ENCODE measurements at regions not wholly inside any gene's neighbourhood (a gene's known extent, or its start where the extent isn't known, plus 50 kb on each side); places are given as distances from the start of the nearest gene placed in this dataset.

GRCh38 chr5:54700986-54701578 lies 183.5 kb downstream of the SNX18 start:
- Histone ChIP-seq H3K36me3 (replicated peaks in 1 of 2; ENCODE audit: control insufficient read depth in 1 of 2, insufficient read depth in 2 of 2, low read length in 2 of 2) (no peaks in the 10 kb centered on the region), H4K20me1 (ENCODE audit: insufficient read depth, low read length) (no peaks in the 10 kb centered on the region), H3K4me1 (ENCODE audit: control insufficient read depth in 1 of 2, insufficient read depth in 2 of 2, low read length in 2 of 2) (peaks cover 34 to 36% of the 10 kb centered on the region in 2 donors), H3K27ac (ENCODE audit: low read depth in 1 of 2, low read length in 2 of 2) (no peak overlapping the region), H3K9me3 (replicated peaks in 1 of 2; ENCODE audit: control insufficient read depth in 1 of 2, insufficient read depth in 1 of 2, low read length in 2 of 2) (no peaks in the 10 kb centered on the region), H3K4me2 (replicated peaks; ENCODE audit: extremely low read depth, low read length, poor library complexity, severe bottlenecking) (no peak overlapping the region), H3K27me3 (ENCODE audit: control insufficient read depth in 2 of 2, insufficient read depth in 2 of 2, low read length in 2 of 2) (no peaks in the 10 kb centered on the region), H3K9ac (ENCODE audit: insufficient read depth, low read length, poor library complexity, severe bottlenecking) (no peak overlapping the region), H2AFZ (ENCODE audit: insufficient read depth, low read depth, low read length, poor library complexity, severe bottlenecking) (no peak overlapping the region), H3K79me2 (ENCODE audit: insufficient read depth, low read length) (no peaks in the 10 kb centered on the region), H3K4me3 (replicated peaks in 1 of 3; ENCODE audit: low read depth in 2 of 3, low read length in 3 of 3) (no peak overlapping the region)
- H3K36me3 Mint-ChIP-seq, result no peaks in the 10 kb centered on the region
- H3K4me3 Mint-ChIP-seq, result no peak overlapping the region
- H3K27me3 Mint-ChIP-seq (ENCODE audit: low read depth in 3 of 3), result peaks cover 0 to 1% (median 0%) of the 10 kb centered on the region in 3 donors
- peak overlapping the region in 1 of 7 donors; percentile 48 for H3K27ac Mint-ChIP-seq
- intact Hi-C loops (cut with micrococcal nuclease), result no loop called here
- 100% methylated on average over 2 of the region's 5 CpGs for WGBS (ENCODE audit: insufficient coverage)
- TF ChIP-seq, protein P1, sequence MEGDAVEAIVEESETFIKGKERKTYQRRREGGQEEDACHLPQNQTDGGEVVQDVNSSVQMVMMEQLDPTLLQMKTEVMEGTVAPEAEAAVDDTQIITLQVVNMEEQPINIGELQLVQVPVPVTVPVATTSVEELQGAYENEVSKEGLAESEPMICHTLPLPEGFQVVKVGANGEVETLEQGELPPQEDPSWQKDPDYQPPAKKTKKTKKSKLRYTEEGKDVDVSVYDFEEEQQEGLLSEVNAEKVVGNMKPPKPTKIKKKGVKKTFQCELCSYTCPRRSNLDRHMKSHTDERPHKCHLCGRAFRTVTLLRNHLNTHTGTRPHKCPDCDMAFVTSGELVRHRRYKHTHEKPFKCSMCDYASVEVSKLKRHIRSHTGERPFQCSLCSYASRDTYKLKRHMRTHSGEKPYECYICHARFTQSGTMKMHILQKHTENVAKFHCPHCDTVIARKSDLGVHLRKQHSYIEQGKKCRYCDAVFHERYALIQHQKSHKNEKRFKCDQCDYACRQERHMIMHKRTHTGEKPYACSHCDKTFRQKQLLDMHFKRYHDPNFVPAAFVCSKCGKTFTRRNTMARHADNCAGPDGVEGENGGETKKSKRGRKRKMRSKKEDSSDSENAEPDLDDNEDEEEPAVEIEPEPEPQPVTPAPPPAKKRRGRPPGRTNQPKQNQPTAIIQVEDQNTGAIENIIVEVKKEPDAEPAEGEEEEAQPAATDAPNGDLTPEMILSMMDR (IDR thresholded peaks at IDR 0.05), result no peak
- peak in 2 of 3 donors; percentile 20 to 33 for DNase-seq
- H3K9me3 Mint-ChIP-seq, result no peaks in the 10 kb centered on the region
- H3K4me1 Mint-ChIP-seq, result peaks cover 40% of the 10 kb centered on the region

DNA sequence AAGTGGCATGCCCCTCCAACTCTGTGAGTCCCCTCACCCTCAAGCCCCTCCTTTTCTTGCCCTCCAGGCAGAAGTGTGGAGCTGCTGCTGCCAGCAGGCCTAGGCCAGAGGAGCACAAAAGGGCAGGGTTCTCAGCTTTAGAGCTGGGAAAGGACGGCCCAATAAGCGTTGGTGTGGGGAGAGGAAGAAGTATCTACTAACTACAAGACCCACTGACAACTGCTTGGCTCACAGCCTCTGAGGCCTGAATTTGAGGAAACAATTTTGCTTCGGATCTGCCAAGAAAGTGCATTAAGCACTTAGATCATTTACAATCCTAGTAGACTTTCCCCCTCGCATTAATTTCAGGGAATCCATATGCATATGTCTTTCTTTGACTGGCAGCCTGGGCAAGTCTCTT lies 179.4 kb downstream of the SNX18 start:
- Histone ChIP-seq H3K4me2 (replicated peaks; ENCODE audit: extremely low read depth, low read length, poor library complexity, severe bottlenecking) (no peak overlapping the region), H3K79me2 (ENCODE audit: insufficient read depth, low read length) (no peaks in the 10 kb centered on the region), H2AFZ (ENCODE audit: insufficient read depth, low read depth, low read length, poor library complexity, severe bottlenecking) (no peak overlapping the region), H3K4me1 (ENCODE audit: control insufficient read depth in 1 of 2, insufficient read depth in 2 of 2, low read length in 2 of 2) (peaks cover 16 to 20% of the 10 kb centered on the region in 2 donors), H4K20me1 (ENCODE audit: insufficient read depth, low read length) (no peaks in the 10 kb centered on the region), H3K27ac (ENCODE audit: low read depth in 1 of 2, low read length in 2 of 2) (no peak overlapping the region), H3K27me3 (ENCODE audit: control insufficient read depth in 2 of 2, insufficient read depth in 2 of 2, low read length in 2 of 2) (no peaks in the 10 kb centered on the region), H3K9me3 (replicated peaks in 1 of 2; ENCODE audit: control insufficient read depth in 1 of 2, insufficient read depth in 1 of 2, low read length in 2 of 2) (no peaks in the 10 kb centered on the region), H3K9ac (ENCODE audit: insufficient read depth, low read length, poor library complexity, severe bottlenecking) (no peak overlapping the region), H3K4me3 (replicated peaks in 1 of 3; ENCODE audit: low read depth in 2 of 3, low read length in 3 of 3) (no peak overlapping the region), H3K36me3 (replicated peaks in 1 of 2; ENCODE audit: control insufficient read depth in 1 of 2, insufficient read depth in 2 of 2, low read length in 2 of 2) (no peaks in the 10 kb centered on the region)
- TF ChIP-seq, protein P1 (IDR thresholded peaks at IDR 0.05), result no peak
- peaks cover 24% of the 10 kb centered on the region for H3K4me1 Mint-ChIP-seq
- H3K27ac Mint-ChIP-seq, result no peak overlapping the region
- H3K4me3 Mint-ChIP-seq, result no peak overlapping the region
- intact Hi-C loops (cut with micrococcal nuclease), result no loop called here
- H3K9me3 Mint-ChIP-seq, result no peaks in the 10 kb centered on the region
- peaks cover 0 to 2% (median 1%) of the 10 kb centered on the region in 3 donors for H3K27me3 Mint-ChIP-seq (ENCODE audit: low read depth in 3 of 3)
- H3K36me3 Mint-ChIP-seq, result no peaks in the 10 kb centered on the region
- WGBS (ENCODE audit: insufficient coverage), result 100% methylated on average over 1 of the region's 4 CpGs
- DNase-seq, result no peak
